HCT116 (cell line): ENCODE measurements at regions not wholly inside any gene's neighbourhood (a gene's known extent, or its start where the extent isn't known, plus 50 kb on each side); places are given as distances from the start of the nearest gene placed in this dataset.

Experiments
- ATAC-seq: fragments of 200-7000 bp; cut with Tn5 transposase; 2 replicates; pipeline ENCODE4 v1.9.1; 2020; ENCODE audit warnings: mild to moderate bottlenecking, moderate library complexity
- BruUV-seq: library from RNA; stranded (reverse); fragments of 400-500 nt; replicated peaks from 2 replicates; lab custom pipeline; 2021; lab: Mats Ljungman, UMichigan
- CTCF ChIA-PET: fragments of 300-600 bp; sonication (Branson Sonifier 250); formaldehyde crosslinking; loops from one replicate; lab custom pipeline; 2021; ENCODE audit warnings: antibody characterized with exemption; lab: Charles Lee
- POLR2A ChIA-PET: fragments of 300-600, 350-600 bp; sonication (Branson Sonifier 250); formaldehyde crosslinking; loops from one replicate; lab custom pipeline; 2021; ENCODE audit warnings: antibody characterized with exemption; lab: Charles Lee
- RAD21 ChIA-PET, 2 experiments: fragments of 300-600 bp; sonication (Branson Sonifier 250); formaldehyde crosslinking; loops; one replicate each; lab custom pipeline; 2023; ENCODE audit warnings: low total read pairs in 2 of 2; ENCODE audit not compliant: uncharacterized antibody in 2 of 2, unreplicated experiment in 2 of 2, low non-redundant PET in 1 of 2; lab: Charles Lee
- DNase-seq: peaks from one replicate; pipeline ENCODE4 v3.0.0-alpha.2; 2010; ENCODE audit warnings: low read depth, low spot score
- H2AFZ ChIP-seq: fragments of 200-600 bp; shearing (Covaris generic), sonication (generic); 2 replicates; pipeline ENCODE4 v1.6.1; 2017; ENCODE audit warnings: low read depth, mixed run types, mixed read lengths, antibody characterized with exemption, low read length; ENCODE audit not compliant: poor library complexity, severe bottlenecking
- H3K27ac ChIP-seq: 2 replicates; pipeline ENCODE4 v1.5.1; 2012; ENCODE audit warnings: low read depth, low read length
- H3K27me3 ChIP-seq: fragments of 200-600 bp; sonication (generic); 2 replicates; pipeline ENCODE4 v1.6.1; 2016; ENCODE audit warnings: mixed run types, low read length, mixed read lengths; ENCODE audit not compliant: insufficient read depth
- H3K36me3 ChIP-seq, 2 experiments: fragments of 200-500 bp in 1 of 2; fragments of 200-600 bp in 1 of 2; sonication (Bioruptor generic) in 1 of 2; sonication (generic) in 1 of 2; 2 replicates each; pipeline versions ENCODE4 v1.5.1 to v1.6.1; 2014 to 2016; ENCODE audit warnings: low read length in 2 of 2, inconsistent platforms in 1 of 2, mixed read lengths in 1 of 2, mixed run types in 1 of 2; ENCODE audit not compliant: insufficient read depth in 2 of 2, control insufficient read depth in 1 of 2
- H3K4me1 ChIP-seq, 2 experiments: fragments of 200-600 bp in 1 of 2; sonication (generic) in 1 of 2; 2 replicates each; pipeline versions ENCODE4 v1.5.1 to v1.6.1; 2012 to 2017; ENCODE audit warnings: low read length in 2 of 2, inconsistent platforms in 1 of 2, mild to moderate bottlenecking in 1 of 2, mixed read lengths in 1 of 2, mixed run types in 1 of 2, moderate library complexity in 1 of 2; ENCODE audit not compliant: insufficient read depth in 2 of 2, control insufficient read depth in 1 of 2
- H3K4me2 ChIP-seq: fragments of 200-600 bp; sonication (generic); 2 replicates; pipeline ENCODE4 v1.6.1; 2017; ENCODE audit warnings: mixed run types, low read length, mixed read lengths
- H3K4me3 ChIP-seq, 2 experiments: fragments of 200-600 bp in 1 of 2; sonication (generic) in 1 of 2; replicated peaks in 1 of 2; 2 replicates each; pipeline ENCODE4 v1.5.1; 2011 to 2016; ENCODE audit warnings: low read length in 2 of 2, control low read depth in 1 of 2, low read depth in 1 of 2, mild to moderate bottlenecking in 1 of 2, mixed read lengths in 1 of 2, mixed run types in 1 of 2
- H3K79me2 ChIP-seq: fragments of 200-600 bp; sonication (generic); 2 replicates; pipeline ENCODE4 v1.6.1; 2017; ENCODE audit warnings: mild to moderate bottlenecking, mixed run types, low read length, moderate library complexity, mixed read lengths; ENCODE audit not compliant: insufficient read depth
- H3K9ac ChIP-seq: fragments of 200-600 bp; sonication (generic); 2 replicates; pipeline ENCODE4 v1.6.1; 2016; ENCODE audit warnings: low read length, mixed read lengths
- H3K9me2 ChIP-seq: fragments of 200-600 bp; sonication (generic), shearing (Covaris generic); 2 replicates; pipeline ENCODE4 v1.6.1; 2017; ENCODE audit warnings: mixed run types, mild to moderate bottlenecking, moderate library complexity; ENCODE audit not compliant: insufficient read depth
- H3K9me3 ChIP-seq, 2 experiments: fragments of 200-500 bp in 1 of 2; fragments of 200-600 bp in 1 of 2; sonication (Bioruptor generic) in 1 of 2; sonication (generic) in 1 of 2; 2 replicates each; pipeline ENCODE4 v1.6.1; 2014 to 2017; ENCODE audit warnings: low read length in 2 of 2, mixed read lengths in 2 of 2, inconsistent platforms in 1 of 2, low read depth in 1 of 2, mild to moderate bottlenecking in 1 of 2, mixed run types in 1 of 2, moderate library complexity in 1 of 2; ENCODE audit not compliant: control insufficient read depth in 1 of 2, insufficient read depth in 1 of 2
- H4K20me1 ChIP-seq: fragments of 200-600 bp; sonication (generic), shearing (Covaris generic); 2 replicates; pipeline ENCODE4 v1.6.1; 2017; ENCODE audit warnings: mixed run types, mild to moderate bottlenecking, moderate library complexity; ENCODE audit not compliant: insufficient read depth
- CEBPB ChIP-seq: IDR thresholded peaks from 2 replicates; pipeline ENCODE4 v1.6.1; 2012; ENCODE audit warnings: low read depth
- EZH2 ChIP-seq: fragments of 200-600 bp; sonication (generic); IDR thresholded peaks from 2 replicates; pipeline ENCODE4 v1.6.1; 2017; ENCODE audit warnings: antibody characterized with exemption, mixed run types
- EZH2phosphoT487 ChIP-seq: fragments of 200-600 bp; IDR thresholded peaks from 2 replicates; pipeline ENCODE4 v1.6.1; 2018; ENCODE audit warnings: antibody characterized with exemption, borderline replicate concordance
- FOSL1 ChIP-seq: IDR thresholded peaks from 2 replicates; pipeline ENCODE4 v1.6.1; 2012; ENCODE audit warnings: low read depth
- RAD21 ChIP-seq: IDR thresholded peaks from 2 replicates; pipeline ENCODE4 v1.6.1; 2012; ENCODE audit warnings: low read depth, mild to moderate bottlenecking
- ZFX ChIP-seq: fragments of 450-650 bp; IDR thresholded peaks from 2 replicates; pipeline ENCODE4 v1.6.1; 2017
- ZNF274 ChIP-seq: fragments of 200-500 bp; sonication (Bioruptor generic); IDR thresholded peaks from 2 replicates; pipeline ENCODE4 v1.6.1; 2014; ENCODE audit warnings: mild to moderate bottlenecking, low read depth, low read length, inconsistent platforms
- intact Hi-C: fragments of 100-400 bp; cut with micrococcal nuclease; formaldehyde crosslinking; loops from 2 replicates; pipeline ENCODE4 v1.10.0; 2022
- TF ChIP-seq, protein P1 (sequence below): IDR thresholded peaks from 2 replicates; pipeline ENCODE4 v1.6.1; 2012
- TF ChIP-seq, protein P2 (sequence below): IDR thresholded peaks from 2 replicates; pipeline ENCODE4 v1.6.1; 2011; ENCODE audit warnings: mild to moderate bottlenecking, low read length, moderate library complexity; ENCODE audit not compliant: insufficient replicate concordance; ENCODE audit errors: extremely low read depth

- TF ChIP-seq, protein P1, sequence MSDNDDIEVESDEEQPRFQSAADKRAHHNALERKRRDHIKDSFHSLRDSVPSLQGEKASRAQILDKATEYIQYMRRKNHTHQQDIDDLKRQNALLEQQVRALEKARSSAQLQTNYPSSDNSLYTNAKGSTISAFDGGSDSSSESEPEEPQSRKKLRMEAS: no peak
- TF ChIP-seq, all 23 proteins: peak for 0
These were observed 280.0 kb downstream of the IGSF11 start (continued) for GRCh38 chr3:118754406-118755252.

DNA sequence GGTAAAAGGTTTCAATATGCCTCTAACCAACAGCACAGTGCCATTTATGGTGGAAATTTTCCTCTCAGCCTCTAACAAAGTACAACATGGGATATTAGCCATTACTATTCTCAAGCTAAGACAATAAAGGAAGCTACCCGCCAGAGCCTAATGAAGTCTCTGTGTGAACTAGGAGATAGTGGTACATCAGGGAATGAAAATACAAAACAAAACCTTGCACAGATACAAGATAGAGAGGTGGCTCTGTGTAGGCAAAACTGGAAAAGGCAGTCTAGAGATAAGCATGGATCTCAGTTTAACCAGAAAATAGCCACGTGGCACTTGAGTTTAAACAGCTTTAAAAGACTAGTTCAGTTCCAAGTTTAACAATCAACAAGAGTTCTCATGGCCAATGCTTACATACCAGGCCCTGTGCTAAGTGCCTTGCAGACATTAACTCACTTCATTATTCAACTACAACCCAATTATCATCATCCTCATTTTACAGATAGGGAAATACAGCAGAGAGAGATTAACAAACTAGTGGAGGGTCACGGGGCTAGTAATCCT is 279.3 kb downstream of the IGSF11 start:
- Histone ChIP-seq H3K4me1 (no peaks in the 10 kb centered on the region), H3K4me3 (no peak overlapping the region), H3K9me2 (no peaks in the 10 kb centered on the region; the same call in 1 of the 2 replicates), H3K36me3 (no peaks in the 10 kb centered on the region), H3K4me2 (no peak overlapping the region), H3K79me2 (peaks cover 24% of the 10 kb centered on the region), H4K20me1 (no peaks in the 10 kb centered on the region), H3K9ac (no peak overlapping the region), H3K9me3 (no peaks in the 10 kb centered on the region), H3K27me3 (no peaks in the 10 kb centered on the region), H2AFZ (no peak overlapping the region), H3K27ac (no peak overlapping the region)
- no TSS peak for BruUV-seq
- TF ChIP-seq RAD21: no peak
- TF ChIP-seq CEBPB: no peak
- TF ChIP-seq ZFX: no peak
- no peak for TF ChIP-seq EZH2phosphoT487
- TF ChIP-seq, protein P2, sequence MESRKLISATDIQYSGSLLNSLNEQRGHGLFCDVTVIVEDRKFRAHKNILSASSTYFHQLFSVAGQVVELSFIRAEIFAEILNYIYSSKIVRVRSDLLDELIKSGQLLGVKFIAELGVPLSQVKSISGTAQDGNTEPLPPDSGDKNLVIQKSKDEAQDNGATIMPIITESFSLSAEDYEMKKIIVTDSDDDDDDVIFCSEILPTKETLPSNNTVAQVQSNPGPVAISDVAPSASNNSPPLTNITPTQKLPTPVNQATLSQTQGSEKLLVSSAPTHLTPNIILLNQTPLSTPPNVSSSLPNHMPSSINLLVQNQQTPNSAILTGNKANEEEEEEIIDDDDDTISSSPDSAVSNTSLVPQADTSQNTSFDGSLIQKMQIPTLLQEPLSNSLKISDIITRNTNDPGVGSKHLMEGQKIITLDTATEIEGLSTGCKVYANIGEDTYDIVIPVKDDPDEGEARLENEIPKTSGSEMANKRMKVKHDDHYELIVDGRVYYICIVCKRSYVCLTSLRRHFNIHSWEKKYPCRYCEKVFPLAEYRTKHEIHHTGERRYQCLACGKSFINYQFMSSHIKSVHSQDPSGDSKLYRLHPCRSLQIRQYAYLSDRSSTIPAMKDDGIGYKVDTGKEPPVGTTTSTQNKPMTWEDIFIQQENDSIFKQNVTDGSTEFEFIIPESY: no peak
- TF ChIP-seq ZNF274: no peak
- TF ChIP-seq FOSL1: no peak
- no peak for TF ChIP-seq EZH2
- ChIA-PET CTCF (no interaction called here), POLR2A (no interaction called here), RAD21 (no interaction called here)
- intact Hi-C loops: no loop called here
- DNase-seq: no peak
- ATAC-seq: no peak
